Peyer's patch (tissue), 4 donors: ENCODE measurements at regions not wholly inside any gene's neighbourhood (a gene's known extent, or its start where the extent isn't known, plus 50 kb on each side); places are given as distances from the start of the nearest gene placed in this dataset.
"Not testable (repeated sequence)": the region's sequence is repeated elsewhere in the genome, so short reads cannot be mapped to it uniquely, and the experiment has no call there.

ENCODE experiments used
- DNase-seq, 3 donors: peaks; one replicate each; pipeline ENCODE4 v3.0.0-alpha.2; 2017 to 2019
- H3K27ac ChIP-seq, 4 donors: fragments of 200-600 bp; sonication (generic); one replicate each; pipeline ENCODE4 v1.5.1; 2016 to 2019
- H3K27me3 ChIP-seq, 2 donors: fragments of 200-600 bp; sonication (generic); one replicate each; pipeline ENCODE4 v1.5.1; 2019
- H3K36me3 ChIP-seq, 3 donors: fragments of 200-600 bp; sonication (generic); one replicate each; pipeline ENCODE4 v1.5.1; 2016 to 2019
- H3K4me1 ChIP-seq, 4 donors: fragments of 200-600 bp; sonication (generic); one replicate each; pipeline ENCODE4 v1.5.1; 2016 to 2019
- H3K4me3 ChIP-seq, 4 donors: fragments of 200-600 bp; sonication (generic); 1 replicate in 3 of 4; 2 replicates in 1 of 4; pipeline ENCODE4 v1.5.1; 2016 to 2019; ENCODE audit warnings: mild to moderate bottlenecking in 1 of 4
- H3K9me3 ChIP-seq, 4 donors: fragments of 200-600 bp; sonication (generic); one replicate each; pipeline ENCODE4 v1.5.1; 2016 to 2019; ENCODE audit warnings: mild to moderate bottlenecking in 1 of 4
- CTCF ChIP-seq, 6 experiments: fragments of 450-650 bp in 4 of 6; fragments of 200-600 bp in 2 of 6; sonication (generic) in 1 of 6; IDR thresholded peaks; one replicate each; pipeline ENCODE4 v1.5.1; 2017 to 2019; ENCODE audit warnings: antibody characterized with exemption in 6 of 6, mild to moderate bottlenecking in 3 of 6, moderate library complexity in 1 of 6
- POLR2A ChIP-seq, 2 donors: fragments of 450-650 bp; IDR thresholded peaks; one replicate each; pipeline ENCODE4 v1.5.1; 2017; ENCODE audit warnings: antibody characterized with exemption in 2 of 2, mild to moderate bottlenecking in 2 of 2, moderate library complexity in 2 of 2

- no peak for DNase-seq
Measured at GRCh38 chr4:33722800-33723516, 2521.4 kb downstream of the ARAP2 start.

GRCh38 chr4:33724685-33725084 lies 2519.6 kb downstream of the ARAP2 start:
- H3K36me3 ChIP-seq, result no peaks in the 10 kb centered on the region
- no peaks in the 10 kb centered on the region for H3K9me3 ChIP-seq
- TF ChIP-seq CTCF (IDR thresholded peaks at IDR 0.05), result no peak
- TF ChIP-seq POLR2A (IDR thresholded peaks at IDR 0.05), result no peak
- no peak for DNase-seq
- no peaks in the 10 kb centered on the region for H3K4me1 ChIP-seq
- H3K27ac ChIP-seq, result no peak overlapping the region
- H3K27me3 ChIP-seq, result no peaks in the 10 kb centered on the region
- no peak overlapping the region for H3K4me3 ChIP-seq

More at GRCh38 chr4:33722800-33723516, 2521.4 kb downstream of the ARAP2 start:
- Histone ChIP-seq H3K4me3 (no peak overlapping the region), H3K9me3 (no peaks in the 10 kb centered on the region), H3K27me3 (no peaks in the 10 kb centered on the region), H3K27ac (no peak overlapping the region), H3K36me3 (no peaks in the 10 kb centered on the region), H3K4me1 (no peaks in the 10 kb centered on the region)
- no peak for TF ChIP-seq POLR2A (IDR thresholded peaks at IDR 0.05)
- no peak for TF ChIP-seq CTCF (IDR thresholded peaks at IDR 0.05)

- Histone ChIP-seq H3K27ac (no peak overlapping the region), H3K4me3 (no peak overlapping the region), H3K27me3 (no peaks in the 10 kb centered on the region), H3K36me3 (no peaks in the 10 kb centered on the region), H3K9me3 (no peaks in the 10 kb centered on the region), H3K4me1 (no peaks in the 10 kb centered on the region)
- no peak for DNase-seq
- TF ChIP-seq POLR2A (IDR thresholded peaks at IDR 0.05) (no peak), CTCF (IDR thresholded peaks at IDR 0.05) (no peak)
Measured at GRCh38 chr4:33725861-33726260, 2518.5 kb downstream of the ARAP2 start.

GRCh38 chr4:33737726-33738125 lies 2506.6 kb downstream of the ARAP2 start:
- no peaks in the 10 kb centered on the region for H3K36me3 ChIP-seq
- H3K4me1 ChIP-seq, result no peaks in the 10 kb centered on the region
- H3K27me3 ChIP-seq, result no peaks in the 10 kb centered on the region
- H3K4me3 ChIP-seq, result no peak overlapping the region
- no peak for TF ChIP-seq POLR2A (IDR thresholded peaks at IDR 0.05)
- TF ChIP-seq CTCF (IDR thresholded peaks at IDR 0.05), result no peak
- no peaks in the 10 kb centered on the region for H3K9me3 ChIP-seq
- H3K27ac ChIP-seq, result no peak overlapping the region
- no peak for DNase-seq

GRCh38 chr4:33739884-33740632 lies 2504.3 kb downstream of the ARAP2 start:
- no peak for DNase-seq

GRCh38 chr4:33740871-33741270 lies 2503.4 kb downstream of the ARAP2 start:
- not testable (repeated sequence) for H3K9me3 ChIP-seq, H3K4me1 ChIP-seq, H3K4me3 ChIP-seq, H3K27me3 ChIP-seq, DNase-seq, H3K27ac ChIP-seq, H3K36me3 ChIP-seq

More at GRCh38 chr4:33739884-33740632, 2504.3 kb downstream of the ARAP2 start:
- Histone ChIP-seq H3K36me3 (no peaks in the 10 kb centered on the region), H3K4me3 (no peak overlapping the region), H3K27ac (no peak overlapping the region), H3K4me1 (no peaks in the 10 kb centered on the region), H3K27me3 (no peaks in the 10 kb centered on the region), H3K9me3 (no peaks in the 10 kb centered on the region)
- TF ChIP-seq CTCF (IDR thresholded peaks at IDR 0.05) (no peak), POLR2A (IDR thresholded peaks at IDR 0.05) (no peak)
